DMS153 treated with DMSO at 0.1 percent for 48 hours (cell line): ENCODE measurements at regions not wholly inside any gene's neighbourhood (a gene's known extent, or its start where the extent isn't known, plus 50 kb on each side); places are given as distances from the start of the nearest gene placed in this dataset.

ENCODE experiments used
- DNase-seq: peaks from one replicate; lab custom pipeline; 2025; ENCODE audit not compliant: unreplicated experiment; lab: John Stamatoyannopoulos, UW

GRCh38 chr3:128569756-128570155, 76.8 kb upstream of the GATA2 start:
- no peak for DNase-seq

- DNase-seq: no peak
Observed at GRCh38 chr3:128568602-128569490, 75.8 kb upstream of the GATA2 start.

GRCh38 chr3:128567705-128568356, 74.8 kb upstream of the GATA2 start:
- no peak for DNase-seq

- DNase-seq: no peak
Observed at GRCh38 chr3:128567141-128567540, 74.1 kb upstream of the GATA2 start.

- DNase-seq: no peak
Observed at GRCh38 chr3:128563439-128563838, 70.4 kb upstream of the GATA2 start.

- DNase-seq: no peak
Observed at GRCh38 chr3:128561504-128561903, 68.5 kb upstream of the GATA2 start.

- DNase-seq: no peak
Observed at GRCh38 chr3:128560768-128561167, 67.8 kb upstream of the GATA2 start.

GRCh38 chr3:128559486-128560225, 66.7 kb upstream of the GATA2 start:
- DNase-seq: peak; percentile 10

GRCh38 chr3:128557531-128558280, 64.7 kb upstream of the GATA2 start:
- DNase-seq: no peak

GRCh38 chr3:128556907-128557306, 63.9 kb upstream of the GATA2 start:
- no peak for DNase-seq

- no peak for DNase-seq
Observed at GRCh38 chr3:128556384-128556783, 63.4 kb upstream of the GATA2 start.

GRCh38 chr3:128555841-128556240, 62.8 kb upstream of the GATA2 start:
- DNase-seq: no peak

GRCh38 chr3:128555098-128555825, 62.3 kb upstream of the GATA2 start:
- no peak for DNase-seq

GRCh38 chr3:128554465-128555097, 61.6 kb upstream of the GATA2 start:
- no peak for DNase-seq

- no peak for DNase-seq
Observed at GRCh38 chr3:128554100-128554464, 61.1 kb upstream of the GATA2 start.

GRCh38 chr3:128553560-128553959, 60.6 kb upstream of the GATA2 start:
- DNase-seq: no peak

- no peak for DNase-seq
Observed at GRCh38 chr3:128551867-128552266, 58.9 kb upstream of the GATA2 start.

- no peak for DNase-seq
Observed at GRCh38 chr3:128551451-128551850, 58.5 kb upstream of the GATA2 start.

- DNase-seq: no peak
Observed at GRCh38 chr3:128550471-128551126, 57.6 kb upstream of the GATA2 start.

GRCh38 chr3:128550113-128550440, 57.1 kb upstream of the GATA2 start:
- no peak for DNase-seq
